Osteocyte (in vitro differentiated cells): ENCODE measurements at regions not wholly inside any gene's neighbourhood (a gene's known extent, or its start where the extent isn't known, plus 50 kb on each side); places are given as distances from the start of the nearest gene placed in this dataset.

Experiments used
- DNase-seq: peaks from one replicate; pipeline ENCODE4 v3.0.0; 2021; ENCODE audit warnings: mixed read lengths; ENCODE audit not compliant: unreplicated experiment; ENCODE audit errors: extremely low spot score
- H3K27ac Mint-ChIP-seq: one replicate; pipeline ENCODE4 v1.8.0; 2021; ENCODE audit warnings: mild to moderate bottlenecking, mixed read lengths; ENCODE audit not compliant: unreplicated experiment
- H3K27me3 Mint-ChIP-seq: one replicate; pipeline ENCODE4 v1.8.0; 2021; ENCODE audit warnings: mixed read lengths; ENCODE audit not compliant: unreplicated experiment
- H3K36me3 Mint-ChIP-seq: one replicate; pipeline ENCODE4 v1.8.0; 2021; ENCODE audit warnings: mixed read lengths; ENCODE audit not compliant: unreplicated experiment
- H3K4me1 Mint-ChIP-seq: one replicate; pipeline ENCODE4 v1.8.0; 2021; ENCODE audit warnings: mixed read lengths; ENCODE audit not compliant: unreplicated experiment
- H3K4me3 Mint-ChIP-seq: one replicate; pipeline ENCODE4 v1.8.0; 2021; ENCODE audit warnings: mild to moderate bottlenecking, moderate library complexity, mixed read lengths; ENCODE audit not compliant: unreplicated experiment
- H3K9me3 Mint-ChIP-seq: one replicate; pipeline ENCODE4 v1.8.0; 2021; ENCODE audit warnings: mixed read lengths; ENCODE audit not compliant: unreplicated experiment
- CTCF ChIP-seq: fragments of 200-600 bp; sonication (generic); IDR thresholded peaks from 2 replicates; pipeline ENCODE4 v1.5.0; 2021; ENCODE audit warnings: antibody characterized with exemption, mild to moderate bottlenecking, moderate library complexity

GRCh38 chr4:85081196-85081595 lies 114.7 kb upstream of the WDFY3 start:
- TF ChIP-seq CTCF: no peak
- DNase-seq: no peak
- peaks cover 25% of the 10 kb centered on the region for H3K27me3 Mint-ChIP-seq
- H3K27ac Mint-ChIP-seq: no peak overlapping the region
- no peaks in the 10 kb centered on the region for H3K4me1 Mint-ChIP-seq
- H3K36me3 Mint-ChIP-seq: no peaks in the 10 kb centered on the region
- no peaks in the 10 kb centered on the region for H3K9me3 Mint-ChIP-seq
- H3K4me3 Mint-ChIP-seq: no peak overlapping the region

GRCh38 chr4:85084371-85085094 lies 118.0 kb upstream of the WDFY3 start:
- TF ChIP-seq CTCF: peak; percentile 69
- H3K27ac Mint-ChIP-seq: no peak overlapping the region
- no peaks in the 10 kb centered on the region for H3K4me1 Mint-ChIP-seq
- peaks cover 37% of the 10 kb centered on the region for H3K27me3 Mint-ChIP-seq
- no peak for DNase-seq
- no peaks in the 10 kb centered on the region for H3K36me3 Mint-ChIP-seq
- no peaks in the 10 kb centered on the region for H3K9me3 Mint-ChIP-seq
- no peak overlapping the region for H3K4me3 Mint-ChIP-seq

GRCh38 chr4:85086721-85087120 lies 120.2 kb upstream of the WDFY3 start:
- Mint-ChIP-seq H3K27ac (no peak overlapping the region), H3K9me3 (no peaks in the 10 kb centered on the region), H3K4me3 (no peak overlapping the region), H3K4me1 (no peaks in the 10 kb centered on the region), H3K27me3 (peaks cover 37% of the 10 kb centered on the region), H3K36me3 (no peaks in the 10 kb centered on the region)
- no peak for TF ChIP-seq CTCF
- no peak for DNase-seq

GRCh38 chr4:85092536-85092935 lies 126.0 kb upstream of the WDFY3 start:
- H3K27ac Mint-ChIP-seq: no peak overlapping the region
- peaks cover 30% of the 10 kb centered on the region for H3K27me3 Mint-ChIP-seq
- H3K9me3 Mint-ChIP-seq: peaks cover 5% of the 10 kb centered on the region
- TF ChIP-seq CTCF: no peak
- no peak overlapping the region for H3K4me3 Mint-ChIP-seq
- H3K4me1 Mint-ChIP-seq: no peaks in the 10 kb centered on the region
- H3K36me3 Mint-ChIP-seq: no peaks in the 10 kb centered on the region
- DNase-seq: no peak

- Mint-ChIP-seq H3K36me3 (no peaks in the 10 kb centered on the region), H3K4me1 (no peaks in the 10 kb centered on the region), H3K9me3 (peaks cover 9% of the 10 kb centered on the region), H3K4me3 (no peak overlapping the region), H3K27ac (no peak overlapping the region), H3K27me3 (peaks cover 30% of the 10 kb centered on the region)
- DNase-seq: no peak
- TF ChIP-seq CTCF: no peak
These were observed 126.5 kb upstream of the WDFY3 start for GRCh38 chr4:85092943-85093342.
